HEK293T (cell line): ENCODE measurements at regions not wholly inside any gene's neighbourhood (a gene's known extent, or its start where the extent isn't known, plus 50 kb on each side); places are given as distances from the start of the nearest gene placed in this dataset.
"Not testable (repeated sequence)": the region's sequence is repeated elsewhere in the genome, so short reads cannot be mapped to it uniquely, and the experiment has no call there.

Source experiments
- CTCF ChIA-PET: fragments of 350-600 bp; formaldehyde crosslinking; extraction: SDS; loops from one replicate; lab custom pipeline; 2021; ENCODE audit warnings: antibody characterized with exemption, inconsistent platforms; lab: Yijun Ruan, JAX
- POLR2A ChIA-PET: fragments of 350-600 bp; formaldehyde crosslinking; extraction: SDS; loops from one replicate; lab custom pipeline; 2020; ENCODE audit warnings: antibody characterized with exemption, inconsistent platforms; lab: Yijun Ruan, JAX
- DNase-seq: peaks from one replicate; pipeline ENCODE4 v3.0.0; 2012; ENCODE audit warnings: mixed read lengths; ENCODE audit errors: extremely low spot score
- ARNT ChIP-seq: fragments of 450-650 bp; IDR thresholded peaks from 2 replicates; pipeline ENCODE4 v1.6.1; 2017; ENCODE audit warnings: mild to moderate bottlenecking
- BHLHE40 ChIP-seq: fragments of 450-650 bp; IDR thresholded peaks from 2 replicates; pipeline ENCODE4 v1.6.1; 2016; ENCODE audit warnings: mild to moderate bottlenecking, moderate library complexity, borderline replicate concordance
- CTBP1 ChIP-seq: fragments of 450-650 bp; IDR thresholded peaks from 2 replicates; pipeline ENCODE4 v1.6.1; 2016; ENCODE audit warnings: borderline replicate concordance
- ELF4 ChIP-seq: fragments of 450-650 bp; IDR thresholded peaks from 2 replicates; pipeline ENCODE4 v1.6.1; 2017; ENCODE audit warnings: antibody characterized with exemption
- FOXA1 ChIP-seq: fragments of 450-650 bp; IDR thresholded peaks from 2 replicates; pipeline ENCODE4 v1.6.1; 2016; ENCODE audit warnings: mild to moderate bottlenecking
- FOXK2 ChIP-seq: fragments of 450-650 bp; IDR thresholded peaks from 2 replicates; pipeline ENCODE4 v1.6.1; 2016; ENCODE audit warnings: mild to moderate bottlenecking
- FOXM1 ChIP-seq: fragments of 450-650 bp; IDR thresholded peaks from 2 replicates; pipeline ENCODE4 v1.6.1; 2017; ENCODE audit warnings: mild to moderate bottlenecking, borderline replicate concordance
- HDGF ChIP-seq: fragments of 450-650 bp; IDR thresholded peaks from 2 replicates; pipeline ENCODE4 v1.6.1; 2017; ENCODE audit warnings: antibody characterized with exemption, borderline replicate concordance
- L3MBTL2 ChIP-seq: fragments of 450-650 bp; conservative IDR thresholded peaks from 2 replicates; pipeline ENCODE4 v1.6.1; 2016; ENCODE audit warnings: mild to moderate bottlenecking
- LEF1 ChIP-seq: fragments of 450-650 bp; IDR thresholded peaks from 2 replicates; pipeline ENCODE4 v1.6.1; 2017; ENCODE audit warnings: mild to moderate bottlenecking, borderline replicate concordance
- NFRKB ChIP-seq: fragments of 450-650 bp; IDR thresholded peaks from 2 replicates; pipeline ENCODE4 v1.6.1; 2016; ENCODE audit warnings: mild to moderate bottlenecking, moderate library complexity
- PKNOX1 ChIP-seq: fragments of 450-650 bp; IDR thresholded peaks from 2 replicates; pipeline ENCODE4 v1.6.1; 2016
- SP1 ChIP-seq: fragments of 450-650 bp; IDR thresholded peaks from 2 replicates; pipeline ENCODE4 v1.6.1; 2017
- SUZ12 ChIP-seq: fragments of 450-650 bp; IDR thresholded peaks from 2 replicates; pipeline ENCODE4 v1.6.1; 2016; ENCODE audit warnings: mild to moderate bottlenecking
- TARDBP ChIP-seq: fragments of 450-650 bp; IDR thresholded peaks from 2 replicates; pipeline ENCODE4 v1.6.1; 2016
- ZNF384 ChIP-seq: fragments of 450-650 bp; IDR thresholded peaks from 2 replicates; pipeline ENCODE4 v1.6.1; 2016

- TF ChIP-seq PKNOX1: no peak
- TF ChIP-seq L3MBTL2: no peak
- no peak for TF ChIP-seq HDGF
- TF ChIP-seq LEF1: no peak
- no peak for TF ChIP-seq ELF4
- no peak for TF ChIP-seq BHLHE40
- TF ChIP-seq FOXA1: no peak
- TF ChIP-seq SUZ12: no peak
- ChIA-PET CTCF (no interaction called here), POLR2A (no interaction called here)
- no peak for DNase-seq
Observed at GRCh38 chr4:91653067-91653466, 650.7 kb upstream of the GRID2 start.

GRCh38 chr4:91681091-91681490 lies 622.7 kb upstream of the GRID2 start:
- TF ChIP-seq SP1 (no peak), SUZ12 (no peak), HDGF (no peak), NFRKB (no peak), FOXM1 (no peak), PKNOX1 (no peak), TARDBP (no peak), CTBP1 (no peak), ARNT (no peak), LEF1 (no peak), ELF4 (no peak), ZNF384 (no peak), FOXA1 (no peak), BHLHE40 (no peak), L3MBTL2 (no peak), FOXK2 (no peak)
- CTCF ChIA-PET: no interaction called here
- no peak for DNase-seq
- POLR2A ChIA-PET: no interaction called here

- ChIA-PET POLR2A (no interaction called here), CTCF (no interaction called here)
- TF ChIP-seq FOXM1 (no peak), FOXA1 (no peak), LEF1 (no peak), NFRKB (no peak), PKNOX1 (no peak), CTBP1 (no peak), TARDBP (no peak), HDGF (no peak), BHLHE40 (no peak), SUZ12 (no peak), SP1 (no peak), L3MBTL2 (no peak), FOXK2 (no peak), ELF4 (no peak), ZNF384 (no peak)
- no peak for DNase-seq
Observed at GRCh38 chr4:91681544-91681943, 622.2 kb upstream of the GRID2 start.

GRCh38 chr4:91684955-91685354 lies 618.8 kb upstream of the GRID2 start:
- TF ChIP-seq ARNT (no peak), ELF4 (no peak), FOXM1 (no peak), FOXA1 (no peak), SP1 (no peak), FOXK2 (no peak), NFRKB (no peak), CTBP1 (no peak), SUZ12 (no peak), HDGF (no peak), PKNOX1 (no peak), ZNF384 (no peak), L3MBTL2 (no peak), LEF1 (no peak), TARDBP (no peak), BHLHE40 (no peak)
- DNase-seq: no peak
- POLR2A ChIA-PET: no interaction called here
- CTCF ChIA-PET: no interaction called here

GRCh38 chr4:91688413-91688812 lies 615.4 kb upstream of the GRID2 start:
- TF ChIP-seq SP1 (no peak), FOXK2 (no peak), TARDBP (no peak), FOXA1 (no peak), L3MBTL2 (no peak), ARNT (no peak), SUZ12 (no peak), LEF1 (no peak), ZNF384 (no peak), HDGF (no peak), CTBP1 (no peak), ELF4 (no peak), FOXM1 (no peak), PKNOX1 (no peak), NFRKB (no peak)
- POLR2A ChIA-PET: no interaction called here
- DNase-seq: no peak
- CTCF ChIA-PET: no interaction called here

- POLR2A ChIA-PET, CTCF ChIA-PET: not testable (repeated sequence)
Observed at GRCh38 chr4:91699691-91700090, 604.1 kb upstream of the GRID2 start.

More at GRCh38 chr4:91699691-91700090, 604.1 kb upstream of the GRID2 start:
- not testable (repeated sequence) for DNase-seq
